Caco-2 (cell line): ENCODE measurements at regions not wholly inside any gene's neighbourhood (a gene's known extent, or its start where the extent isn't known, plus 50 kb on each side); places are given as distances from the start of the nearest gene placed in this dataset.

Source experiments
- BruUV-seq: library from RNA; stranded (reverse); fragments of 400-500 nt; replicated peaks from 2 replicates; lab custom pipeline; 2021; lab: Mats Ljungman, UMichigan
- CTCF ChIA-PET: fragments of 300-600 bp; sonication (Branson Sonifier 250); formaldehyde crosslinking; loops from one replicate; lab custom pipeline; 2022; ENCODE audit warnings: antibody characterized with exemption; lab: Charles Lee
- POLR2A ChIA-PET: fragments of 300-600 bp; sonication (Branson Sonifier 250); formaldehyde crosslinking; loops from one replicate; lab custom pipeline; 2022; ENCODE audit warnings: antibody characterized with exemption; lab: Charles Lee
- DNase-seq, 2 experiments: peaks; one replicate each; pipeline versions ENCODE4 v3.0.0 to v3.0.0-alpha.2; 2020 to 2022
- H3K27me3 ChIP-seq: replicated peaks from 2 replicates; pipeline ENCODE4 v1.6.0; 2011; ENCODE audit warnings: low read length; ENCODE audit not compliant: control insufficient read depth, insufficient read depth
- H3K36me3 ChIP-seq: 2 replicates; pipeline ENCODE4 v1.5.1; 2011; ENCODE audit warnings: low read length; ENCODE audit not compliant: control insufficient read depth, insufficient read depth
- H3K4me1 ChIP-seq: fragments of 250-450 bp; sonication (Bioruptor Pico); 2 replicates; pipeline ENCODE4 v1.5.1; 2020; ENCODE audit warnings: mild to moderate bottlenecking
- H3K4me3 ChIP-seq: 2 replicates; pipeline ENCODE4 v1.5.1; 2011; ENCODE audit warnings: low read depth, mild to moderate bottlenecking, control low read depth, low read length
- H3K9me3 ChIP-seq: fragments of 250-450 bp; sonication (Bioruptor Pico); 2 replicates; pipeline ENCODE4 v1.5.1; 2020; ENCODE audit warnings: mild to moderate bottlenecking, moderate library complexity
- H3K27ac Mint-ChIP-seq: one replicate; pipeline ENCODE4 v1.8.0; 2022; ENCODE audit warnings: mixed read lengths; ENCODE audit not compliant: unreplicated experiment
- H3K27me3 Mint-ChIP-seq: one replicate; pipeline ENCODE4 v1.8.0; 2022; ENCODE audit warnings: mixed read lengths; ENCODE audit not compliant: insufficient read depth, unreplicated experiment
- H3K36me3 Mint-ChIP-seq: one replicate; pipeline ENCODE4 v1.8.0; 2022; ENCODE audit warnings: mild to moderate bottlenecking, mixed read lengths; ENCODE audit not compliant: insufficient read depth, unreplicated experiment
- H3K4me1 Mint-ChIP-seq: one replicate; pipeline ENCODE4 v1.8.0; 2022; ENCODE audit warnings: low read depth, mixed read lengths; ENCODE audit not compliant: unreplicated experiment
- H3K4me3 Mint-ChIP-seq: one replicate; pipeline ENCODE4 v1.8.0; 2022; ENCODE audit warnings: mild to moderate bottlenecking, moderate library complexity, mixed read lengths; ENCODE audit not compliant: unreplicated experiment
- H3K9me3 Mint-ChIP-seq: one replicate; pipeline ENCODE4 v1.8.0; 2022; ENCODE audit warnings: mixed read lengths; ENCODE audit not compliant: unreplicated experiment
- intact Hi-C: fragments of 100-400 bp; cut with micrococcal nuclease; formaldehyde crosslinking; loops from one replicate; pipeline ENCODE4 v1.10.0; 2022; ENCODE audit not compliant: unreplicated experiment
- TF ChIP-seq, protein P1 (sequence below), 2 experiments: fragments of 200-600 bp in 1 of 2; IDR thresholded peaks; 1 replicate in 1 of 2; 2 replicates in 1 of 2; pipeline versions ENCODE4 v1.5.1 to v1.8.0; 2011 to 2022; ENCODE audit warnings: antibody characterized with exemption in 1 of 2, control low read depth in 1 of 2, inconsistent platforms in 1 of 2, low read depth in 1 of 2, low read length in 1 of 2, mild to moderate bottlenecking in 1 of 2, moderate library complexity in 1 of 2; ENCODE audit not compliant: insufficient read depth in 1 of 2, severe bottlenecking in 1 of 2, unreplicated experiment in 1 of 2

DNA sequence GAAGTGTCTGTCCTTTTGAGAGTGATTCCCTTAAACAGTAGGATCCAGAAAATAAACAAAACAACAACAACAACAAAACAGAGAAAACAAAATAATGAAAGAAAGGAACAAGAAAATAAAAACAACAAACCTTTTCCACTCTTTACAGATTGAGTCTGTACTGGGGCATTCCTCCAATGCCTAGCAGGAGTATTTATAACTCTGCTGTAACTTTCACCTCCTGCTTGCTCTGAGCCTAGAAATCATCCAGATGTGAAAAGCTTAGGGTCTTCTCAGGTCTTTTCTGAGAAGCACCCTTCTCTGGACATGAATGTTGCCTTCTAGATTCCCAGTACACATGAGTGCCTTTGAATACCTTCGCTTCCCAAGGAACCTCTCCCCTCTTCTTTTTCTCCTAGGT lies 1239.4 kb downstream of the CNTNAP5 start:
- intact Hi-C loops: loop anchor here (5.0 kb wide), 1 partner anchor 418 kb away; no protein-coding TSS in a partner anchor
- Histone ChIP-seq H3K36me3 (no peaks in the 10 kb centered on the region), H3K9me3 (no peaks in the 10 kb centered on the region), H3K27me3 (no peaks in the 10 kb centered on the region), H3K4me3 (no peak overlapping the region), H3K4me1 (no peaks in the 10 kb centered on the region)
- no peak for DNase-seq
- H3K9me3 Mint-ChIP-seq: no peaks in the 10 kb centered on the region
- ChIA-PET POLR2A (no interaction called here), CTCF (no interaction called here)
- H3K36me3 Mint-ChIP-seq: no peaks in the 10 kb centered on the region
- no TSS peak for BruUV-seq
- H3K4me3 Mint-ChIP-seq: no peak overlapping the region
- no peak overlapping the region for H3K27ac Mint-ChIP-seq
- no peaks in the 10 kb centered on the region for H3K27me3 Mint-ChIP-seq
- TF ChIP-seq, protein P1, sequence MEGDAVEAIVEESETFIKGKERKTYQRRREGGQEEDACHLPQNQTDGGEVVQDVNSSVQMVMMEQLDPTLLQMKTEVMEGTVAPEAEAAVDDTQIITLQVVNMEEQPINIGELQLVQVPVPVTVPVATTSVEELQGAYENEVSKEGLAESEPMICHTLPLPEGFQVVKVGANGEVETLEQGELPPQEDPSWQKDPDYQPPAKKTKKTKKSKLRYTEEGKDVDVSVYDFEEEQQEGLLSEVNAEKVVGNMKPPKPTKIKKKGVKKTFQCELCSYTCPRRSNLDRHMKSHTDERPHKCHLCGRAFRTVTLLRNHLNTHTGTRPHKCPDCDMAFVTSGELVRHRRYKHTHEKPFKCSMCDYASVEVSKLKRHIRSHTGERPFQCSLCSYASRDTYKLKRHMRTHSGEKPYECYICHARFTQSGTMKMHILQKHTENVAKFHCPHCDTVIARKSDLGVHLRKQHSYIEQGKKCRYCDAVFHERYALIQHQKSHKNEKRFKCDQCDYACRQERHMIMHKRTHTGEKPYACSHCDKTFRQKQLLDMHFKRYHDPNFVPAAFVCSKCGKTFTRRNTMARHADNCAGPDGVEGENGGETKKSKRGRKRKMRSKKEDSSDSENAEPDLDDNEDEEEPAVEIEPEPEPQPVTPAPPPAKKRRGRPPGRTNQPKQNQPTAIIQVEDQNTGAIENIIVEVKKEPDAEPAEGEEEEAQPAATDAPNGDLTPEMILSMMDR (IDR thresholded peaks at IDR 0.05; ENCODE audit: insufficient read depth in 1 of 2, low read depth in 1 of 2, low read length in 1 of 2, severe bottlenecking in 1 of 2, unreplicated experiment in 1 of 2): no peak
- H3K4me1 Mint-ChIP-seq: no peaks in the 10 kb centered on the region

DNA sequence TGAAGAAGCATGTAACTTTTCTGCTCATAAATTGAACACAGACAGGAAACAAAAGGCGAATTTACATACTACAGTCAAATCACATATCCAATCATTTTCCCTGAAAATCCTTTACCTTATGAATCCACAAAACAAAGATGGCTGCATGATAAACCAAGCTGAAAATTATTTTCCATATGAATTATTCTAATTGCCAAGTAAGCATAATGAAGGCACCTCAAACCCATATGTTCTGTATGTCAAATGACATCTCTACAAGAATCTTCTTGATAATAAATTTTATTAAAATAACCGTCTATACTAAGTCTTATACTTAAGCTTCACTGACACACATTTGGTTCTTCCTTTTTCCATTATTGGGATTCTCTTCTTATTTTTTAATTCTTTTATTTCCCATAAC lies 1242.6 kb downstream of the CNTNAP5 start:
- H3K9me3 ChIP-seq: no peaks in the 10 kb centered on the region
- Mint-ChIP-seq H3K4me3 (no peak overlapping the region), H3K36me3 (no peaks in the 10 kb centered on the region), H3K9me3 (no peaks in the 10 kb centered on the region), H3K27ac (no peak overlapping the region), H3K27me3 (no peaks in the 10 kb centered on the region), H3K4me1 (no peaks in the 10 kb centered on the region)
- ChIA-PET CTCF (no interaction called here), POLR2A (no interaction called here)
- no peaks in the 10 kb centered on the region for H3K36me3 ChIP-seq
- no TSS peak for BruUV-seq
- intact Hi-C loops: no loop called here
- H3K27me3 ChIP-seq: no peaks in the 10 kb centered on the region
- TF ChIP-seq, protein P1 (IDR thresholded peaks at IDR 0.05; ENCODE audit: insufficient read depth in 1 of 2, low read depth in 1 of 2, low read length in 1 of 2, severe bottlenecking in 1 of 2, unreplicated experiment in 1 of 2): no peak
- DNase-seq: no peak
- H3K4me1 ChIP-seq: no peaks in the 10 kb centered on the region
- no peak overlapping the region for H3K4me3 ChIP-seq

DNA sequence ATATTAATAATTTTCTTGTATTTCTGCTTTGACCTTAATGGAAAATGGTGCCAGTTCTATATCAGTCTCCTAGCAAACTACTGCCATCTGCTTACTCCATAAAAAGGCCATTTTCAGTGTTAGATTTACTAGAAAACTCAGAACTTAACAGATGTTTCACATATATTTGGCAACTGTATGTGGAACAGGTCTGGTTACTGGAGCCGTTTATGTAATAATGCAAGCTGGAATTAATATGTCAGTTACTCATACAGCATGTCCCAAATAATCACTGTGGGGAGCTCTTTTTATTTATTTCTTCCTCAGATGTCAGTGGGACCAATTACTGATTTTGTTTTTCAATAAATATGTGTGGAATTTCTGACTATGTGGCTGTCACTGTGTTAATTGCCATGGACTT lies 1247.6 kb downstream of the CNTNAP5 start:
- POLR2A ChIA-PET: no interaction called here
- Histone ChIP-seq H3K4me3 (no peak overlapping the region), H3K9me3 (no peaks in the 10 kb centered on the region), H3K36me3 (no peaks in the 10 kb centered on the region), H3K4me1 (no peaks in the 10 kb centered on the region), H3K27me3 (no peaks in the 10 kb centered on the region)
- intact Hi-C loops: no loop called here
- H3K9me3 Mint-ChIP-seq: no peaks in the 10 kb centered on the region
- no peaks in the 10 kb centered on the region for H3K36me3 Mint-ChIP-seq
- no peak overlapping the region for H3K4me3 Mint-ChIP-seq
- H3K27me3 Mint-ChIP-seq: no peaks in the 10 kb centered on the region
- H3K27ac Mint-ChIP-seq: no peak overlapping the region
- no peak for DNase-seq
- CTCF ChIA-PET: no interaction called here
- no TSS peak for BruUV-seq
- H3K4me1 Mint-ChIP-seq: no peaks in the 10 kb centered on the region
- TF ChIP-seq, protein P1 (IDR thresholded peaks at IDR 0.05; ENCODE audit: insufficient read depth in 1 of 2, low read depth in 1 of 2, low read length in 1 of 2, severe bottlenecking in 1 of 2, unreplicated experiment in 1 of 2): no peak
